SK-N-SH treated with all-trans-retinoic acid at 6 μM for 48 hours (cell line): ENCODE measurements at regions not wholly inside any gene's neighbourhood (a gene's known extent, or its start where the extent isn't known, plus 50 kb on each side); places are given as distances from the start of the nearest gene placed in this dataset.

Experiments
- ARNTL ChIP-seq: fragments of 450-650 bp; formaldehyde crosslinking; IDR thresholded peaks from 2 replicates; pipeline ENCODE4 v1.5.0; 2020; ENCODE audit warnings: low read depth, mild to moderate bottlenecking, moderate library complexity, borderline replicate concordance
- CSDC2 ChIP-seq: fragments of 250-450 bp; sonication (Bioruptor Pico); IDR thresholded peaks from 2 replicates; pipeline ENCODE4 v1.5.0; 2020; ENCODE audit warnings: mild to moderate bottlenecking, moderate library complexity
- PPARA ChIP-seq: fragments of 250-450 bp; sonication (Bioruptor Pico); IDR thresholded peaks from 2 replicates; pipeline ENCODE4 v1.5.0; 2020; ENCODE audit warnings: mild to moderate bottlenecking, borderline replicate concordance
- RARB ChIP-seq: fragments of 250-450 bp; sonication (Bioruptor Pico); IDR thresholded peaks from 2 replicates; pipeline ENCODE4 v1.8.0; 2021; ENCODE audit warnings: mild to moderate bottlenecking, moderate library complexity
- TCF4 ChIP-seq: fragments of 250-450 bp; sonication (Bioruptor Pico); IDR thresholded peaks from 2 replicates; pipeline ENCODE4 v1.8.0; 2021; ENCODE audit warnings: mild to moderate bottlenecking, moderate library complexity, borderline replicate concordance
- ZC3H10 ChIP-seq: fragments of 250-450 bp; sonication (Bioruptor Pico); IDR thresholded peaks from 2 replicates; pipeline ENCODE4 v1.5.1; 2021; ENCODE audit warnings: mild to moderate bottlenecking, moderate library complexity
- ZFP3 ChIP-seq: fragments of 250-450 bp; sonication (Bioruptor Pico); IDR thresholded peaks from 2 replicates; pipeline ENCODE4 v1.5.0; 2020; ENCODE audit warnings: mild to moderate bottlenecking, moderate library complexity
- ZNF70 ChIP-seq: fragments of 450-650 bp; formaldehyde crosslinking; IDR thresholded peaks from 2 replicates; pipeline ENCODE4 v1.5.0; 2020; ENCODE audit warnings: mild to moderate bottlenecking, moderate library complexity
- TF ChIP-seq, protein P1 (sequence below): fragments of 250-450 bp; sonication (Bioruptor Pico); IDR thresholded peaks from 2 replicates; pipeline ENCODE4 v1.5.1; 2020; ENCODE audit warnings: low read depth, mild to moderate bottlenecking, moderate library complexity
- TF ChIP-seq, protein P2 (sequence below): fragments of 250-450 bp; sonication (Bioruptor Pico); IDR thresholded peaks from 2 replicates; pipeline ENCODE4 v1.5.0; 2020; ENCODE audit warnings: mild to moderate bottlenecking, moderate library complexity
- TF ChIP-seq, protein P3 (sequence below): fragments of 250-450 bp; sonication (Bioruptor Pico); IDR thresholded peaks from 2 replicates; pipeline ENCODE4 v1.8.0; 2021; ENCODE audit warnings: low read depth, mild to moderate bottlenecking, moderate library complexity, borderline replicate concordance
- TF ChIP-seq, protein P4 (sequence below): fragments of 250-450 bp; sonication (Bioruptor Pico); IDR thresholded peaks from 2 replicates; pipeline ENCODE4 v1.8.0; 2020; ENCODE audit warnings: mild to moderate bottlenecking, moderate library complexity, borderline replicate concordance

DNA sequence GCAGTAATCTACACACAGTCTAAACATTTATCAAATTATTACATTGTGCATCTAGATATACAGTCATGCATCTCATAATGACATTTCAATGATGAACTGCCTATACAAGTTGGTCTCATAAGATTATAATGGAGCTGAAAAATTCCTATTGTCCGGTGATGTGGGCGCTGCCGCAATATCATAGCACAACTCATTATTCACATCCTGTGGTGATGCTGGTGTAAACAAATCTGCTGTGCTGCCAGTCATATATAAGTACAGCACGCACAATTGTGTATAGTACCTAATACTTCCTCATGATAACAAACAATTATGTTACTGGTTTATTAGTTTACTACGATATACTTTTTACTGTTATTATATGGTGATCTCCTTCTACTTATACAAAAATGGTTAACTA lies 768.8 kb upstream of the NOVA1 start:
- TF ChIP-seq ARNTL (CRISPR knock-in tag) (no peak), ZFP3 (CRISPR knock-in tag) (no peak), TCF4 (CRISPR knock-in tag) (no peak), ZNF70 (no peak), RARB (CRISPR knock-in tag) (no peak), PPARA (no peak), ZC3H10 (CRISPR knock-in tag) (no peak), CSDC2 (CRISPR knock-in tag) (no peak)
- TF ChIP-seq, protein P1, sequence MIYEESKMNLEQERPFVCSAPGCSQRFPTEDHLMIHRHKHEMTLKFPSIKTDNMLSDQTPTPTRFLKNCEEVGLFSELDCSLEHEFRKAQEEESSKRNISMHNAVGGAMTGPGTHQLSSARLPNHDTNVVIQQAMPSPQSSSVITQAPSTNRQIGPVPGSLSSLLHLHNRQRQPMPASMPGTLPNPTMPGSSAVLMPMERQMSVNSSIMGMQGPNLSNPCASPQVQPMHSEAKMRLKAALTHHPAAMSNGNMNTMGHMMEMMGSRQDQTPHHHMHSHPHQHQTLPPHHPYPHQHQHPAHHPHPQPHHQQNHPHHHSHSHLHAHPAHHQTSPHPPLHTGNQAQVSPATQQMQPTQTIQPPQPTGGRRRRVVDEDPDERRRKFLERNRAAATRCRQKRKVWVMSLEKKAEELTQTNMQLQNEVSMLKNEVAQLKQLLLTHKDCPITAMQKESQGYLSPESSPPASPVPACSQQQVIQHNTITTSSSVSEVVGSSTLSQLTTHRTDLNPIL (CRISPR knock-in tag) = no peak
- TF ChIP-seq, protein P2, sequence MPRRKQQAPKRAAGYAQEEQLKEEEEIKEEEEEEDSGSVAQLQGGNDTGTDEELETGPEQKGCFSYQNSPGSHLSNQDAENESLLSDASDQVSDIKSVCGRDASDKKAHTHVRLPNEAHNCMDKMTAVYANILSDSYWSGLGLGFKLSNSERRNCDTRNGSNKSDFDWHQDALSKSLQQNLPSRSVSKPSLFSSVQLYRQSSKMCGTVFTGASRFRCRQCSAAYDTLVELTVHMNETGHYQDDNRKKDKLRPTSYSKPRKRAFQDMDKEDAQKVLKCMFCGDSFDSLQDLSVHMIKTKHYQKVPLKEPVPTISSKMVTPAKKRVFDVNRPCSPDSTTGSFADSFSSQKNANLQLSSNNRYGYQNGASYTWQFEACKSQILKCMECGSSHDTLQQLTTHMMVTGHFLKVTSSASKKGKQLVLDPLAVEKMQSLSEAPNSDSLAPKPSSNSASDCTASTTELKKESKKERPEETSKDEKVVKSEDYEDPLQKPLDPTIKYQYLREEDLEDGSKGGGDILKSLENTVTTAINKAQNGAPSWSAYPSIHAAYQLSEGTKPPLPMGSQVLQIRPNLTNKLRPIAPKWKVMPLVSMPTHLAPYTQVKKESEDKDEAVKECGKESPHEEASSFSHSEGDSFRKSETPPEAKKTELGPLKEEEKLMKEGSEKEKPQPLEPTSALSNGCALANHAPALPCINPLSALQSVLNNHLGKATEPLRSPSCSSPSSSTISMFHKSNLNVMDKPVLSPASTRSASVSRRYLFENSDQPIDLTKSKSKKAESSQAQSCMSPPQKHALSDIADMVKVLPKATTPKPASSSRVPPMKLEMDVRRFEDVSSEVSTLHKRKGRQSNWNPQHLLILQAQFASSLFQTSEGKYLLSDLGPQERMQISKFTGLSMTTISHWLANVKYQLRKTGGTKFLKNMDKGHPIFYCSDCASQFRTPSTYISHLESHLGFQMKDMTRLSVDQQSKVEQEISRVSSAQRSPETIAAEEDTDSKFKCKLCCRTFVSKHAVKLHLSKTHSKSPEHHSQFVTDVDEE (CRISPR knock-in tag) = no peak
- TF ChIP-seq, protein P3, sequence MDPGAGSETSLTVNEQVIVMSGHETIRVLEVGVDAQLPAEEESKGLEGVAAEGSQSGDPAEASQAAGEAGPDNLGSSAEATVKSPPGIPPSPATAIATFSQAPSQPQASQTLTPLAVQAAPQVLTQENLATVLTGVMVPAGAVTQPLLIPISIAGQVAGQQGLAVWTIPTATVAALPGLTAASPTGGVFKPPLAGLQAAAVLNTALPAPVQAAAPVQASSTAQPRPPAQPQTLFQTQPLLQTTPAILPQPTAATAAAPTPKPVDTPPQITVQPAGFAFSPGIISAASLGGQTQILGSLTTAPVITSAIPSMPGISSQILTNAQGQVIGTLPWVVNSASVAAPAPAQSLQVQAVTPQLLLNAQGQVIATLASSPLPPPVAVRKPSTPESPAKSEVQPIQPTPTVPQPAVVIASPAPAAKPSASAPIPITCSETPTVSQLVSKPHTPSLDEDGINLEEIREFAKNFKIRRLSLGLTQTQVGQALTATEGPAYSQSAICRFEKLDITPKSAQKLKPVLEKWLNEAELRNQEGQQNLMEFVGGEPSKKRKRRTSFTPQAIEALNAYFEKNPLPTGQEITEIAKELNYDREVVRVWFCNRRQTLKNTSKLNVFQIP = no peak
- TF ChIP-seq, protein P4, sequence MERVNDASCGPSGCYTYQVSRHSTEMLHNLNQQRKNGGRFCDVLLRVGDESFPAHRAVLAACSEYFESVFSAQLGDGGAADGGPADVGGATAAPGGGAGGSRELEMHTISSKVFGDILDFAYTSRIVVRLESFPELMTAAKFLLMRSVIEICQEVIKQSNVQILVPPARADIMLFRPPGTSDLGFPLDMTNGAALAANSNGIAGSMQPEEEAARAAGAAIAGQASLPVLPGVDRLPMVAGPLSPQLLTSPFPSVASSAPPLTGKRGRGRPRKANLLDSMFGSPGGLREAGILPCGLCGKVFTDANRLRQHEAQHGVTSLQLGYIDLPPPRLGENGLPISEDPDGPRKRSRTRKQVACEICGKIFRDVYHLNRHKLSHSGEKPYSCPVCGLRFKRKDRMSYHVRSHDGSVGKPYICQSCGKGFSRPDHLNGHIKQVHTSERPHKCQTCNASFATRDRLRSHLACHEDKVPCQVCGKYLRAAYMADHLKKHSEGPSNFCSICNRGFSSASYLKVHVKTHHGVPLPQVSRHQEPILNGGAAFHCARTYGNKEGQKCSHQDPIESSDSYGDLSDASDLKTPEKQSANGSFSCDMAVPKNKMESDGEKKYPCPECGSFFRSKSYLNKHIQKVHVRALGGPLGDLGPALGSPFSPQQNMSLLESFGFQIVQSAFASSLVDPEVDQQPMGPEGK (CRISPR knock-in tag) = no peak
